BLaER1 treated with 17β-estradiol and CSF1 and Interleukin-3, amounts not matched to agents 10 nM and 100 nM (cell line): ENCODE measurements at regions not wholly inside any gene's neighbourhood (a gene's known extent, or its start where the extent isn't known, plus 50 kb on each side); places are given as distances from the start of the nearest gene placed in this dataset.
A peak's percentile ranks its signal among the peaks of the same experiment; 100 is the strongest.

Experiments used
- H3K27ac ChIP-seq, 11 experiments: shearing (Covaris generic); formaldehyde crosslinking; 2 replicates each; pipeline ENCODE4 v1.8.1; 2022
- H3K27me3 ChIP-seq, 11 experiments: shearing (Covaris generic); formaldehyde crosslinking; 2 replicates each; pipeline ENCODE4 v1.8.1; 2022
- H3K36me3 ChIP-seq, 11 experiments: shearing (Covaris generic); formaldehyde crosslinking; 2 replicates each; pipeline ENCODE4 v1.8.1; 2022
- H3K4me1 ChIP-seq, 10 experiments: shearing (Covaris generic); formaldehyde crosslinking; 2 replicates each; pipeline ENCODE4 v1.8.1; 2022
- H3K4me2 ChIP-seq, 11 experiments: shearing (Covaris generic); formaldehyde crosslinking; 2 replicates each; pipeline ENCODE4 v1.8.1; 2022
- H3K4me3 ChIP-seq, 10 experiments: shearing (Covaris generic); formaldehyde crosslinking; 2 replicates each; pipeline ENCODE4 v1.8.1; 2022
- H3K9ac ChIP-seq, 11 experiments: shearing (Covaris generic); formaldehyde crosslinking; 2 replicates each; pipeline ENCODE4 v1.8.1; 2022
- H3K9me3 ChIP-seq, 11 experiments: shearing (Covaris generic); formaldehyde crosslinking; replicated peaks in 1 of 11; 2 replicates each; pipeline ENCODE4 v1.8.1; 2022
- H4K20me1 ChIP-seq, 11 experiments: shearing (Covaris generic); formaldehyde crosslinking; 2 replicates each; pipeline ENCODE4 v1.8.1; 2022
- Cebpa-rat ChIP-seq, 11 experiments: shearing (Covaris generic); IDR thresholded peaks; 2 replicates each; pipeline ENCODE4 v1.8.1; 2022

DNA sequence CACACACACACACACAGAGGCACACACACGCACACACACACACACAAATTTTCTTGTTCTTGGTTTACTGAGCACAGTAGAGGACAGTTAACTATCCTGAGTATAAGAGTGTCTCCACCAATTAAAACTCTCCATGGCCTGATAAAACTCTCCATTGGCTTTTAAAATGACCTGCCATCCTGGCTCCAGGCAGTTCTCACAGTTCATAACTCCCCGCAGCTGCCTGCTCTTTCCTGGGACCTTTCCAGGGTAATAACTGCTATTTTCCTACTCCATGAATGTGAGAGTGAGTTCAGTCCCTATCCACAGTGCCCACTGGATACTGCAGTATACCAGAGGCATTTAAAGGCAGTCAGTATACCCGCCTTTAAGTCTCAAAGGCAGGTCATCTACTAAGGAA, 351.5 kb downstream of the PLPP3 start:
- Histone ChIP-seq H3K4me1 (peaks cover 0 to 7% (median 0%) of the 10 kb centered on the region in 10 experiments; a peak in 5 of 20 replicates), H3K9me3 (no peaks in the 10 kb centered on the region), H3K36me3 (no peaks in the 10 kb centered on the region), H3K27ac (no peak overlapping the region), H3K4me3 (no peak overlapping the region), H3K9ac (no peak overlapping the region), H3K4me2 (no peak overlapping the region), H4K20me1 (peaks cover 0 to under 1% (median 0%) of the 10 kb centered on the region in 11 experiments; a peak in 1 of 22 replicates), H3K27me3 (peaks cover 0 to 54% (median 0%) of the 10 kb centered on the region in 11 experiments; a peak in 4 of 22 replicates)
- no peak for TF ChIP-seq Cebpa-rat (IDR thresholded peaks at IDR 0.05)

DNA sequence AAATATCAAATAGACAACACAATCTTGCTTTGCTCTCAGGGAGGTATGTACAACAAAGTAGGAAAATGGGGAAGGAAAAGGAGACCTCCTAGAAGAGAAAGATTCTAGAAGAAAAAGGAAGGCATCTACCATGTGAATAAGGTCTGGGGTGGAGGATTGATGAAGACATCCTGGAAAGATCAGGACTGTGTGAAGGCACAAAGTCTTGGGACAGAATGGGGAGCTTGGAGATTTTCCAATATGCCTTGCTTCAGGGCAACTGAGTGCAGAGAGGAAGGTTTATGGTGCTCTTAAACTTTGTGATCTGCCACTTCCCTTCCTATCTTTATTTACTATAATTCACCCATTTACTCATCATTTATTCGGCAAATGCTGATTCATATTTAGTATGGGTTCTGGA, 352.0 kb downstream of the PLPP3 start:
- Histone ChIP-seq H3K36me3 (no peaks in the 10 kb centered on the region), H4K20me1 (peaks cover 0 to 4% (median 0%) of the 10 kb centered on the region in 11 experiments; a peak in 1 of 22 replicates), H3K4me1 (peaks cover 0 to 11% (median 0%) of the 10 kb centered on the region in 10 experiments; a peak in 5 of 20 replicates), H3K9me3 (no peaks in the 10 kb centered on the region), H3K9ac (no peak overlapping the region), H3K27me3 (peaks cover 0 to 49% (median 0%) of the 10 kb centered on the region in 11 experiments; a peak in 4 of 22 replicates), H3K27ac (no peak overlapping the region), H3K4me3 (no peak overlapping the region), H3K4me2 (no peak overlapping the region)
- no peak for TF ChIP-seq Cebpa-rat (IDR thresholded peaks at IDR 0.05)

DNA sequence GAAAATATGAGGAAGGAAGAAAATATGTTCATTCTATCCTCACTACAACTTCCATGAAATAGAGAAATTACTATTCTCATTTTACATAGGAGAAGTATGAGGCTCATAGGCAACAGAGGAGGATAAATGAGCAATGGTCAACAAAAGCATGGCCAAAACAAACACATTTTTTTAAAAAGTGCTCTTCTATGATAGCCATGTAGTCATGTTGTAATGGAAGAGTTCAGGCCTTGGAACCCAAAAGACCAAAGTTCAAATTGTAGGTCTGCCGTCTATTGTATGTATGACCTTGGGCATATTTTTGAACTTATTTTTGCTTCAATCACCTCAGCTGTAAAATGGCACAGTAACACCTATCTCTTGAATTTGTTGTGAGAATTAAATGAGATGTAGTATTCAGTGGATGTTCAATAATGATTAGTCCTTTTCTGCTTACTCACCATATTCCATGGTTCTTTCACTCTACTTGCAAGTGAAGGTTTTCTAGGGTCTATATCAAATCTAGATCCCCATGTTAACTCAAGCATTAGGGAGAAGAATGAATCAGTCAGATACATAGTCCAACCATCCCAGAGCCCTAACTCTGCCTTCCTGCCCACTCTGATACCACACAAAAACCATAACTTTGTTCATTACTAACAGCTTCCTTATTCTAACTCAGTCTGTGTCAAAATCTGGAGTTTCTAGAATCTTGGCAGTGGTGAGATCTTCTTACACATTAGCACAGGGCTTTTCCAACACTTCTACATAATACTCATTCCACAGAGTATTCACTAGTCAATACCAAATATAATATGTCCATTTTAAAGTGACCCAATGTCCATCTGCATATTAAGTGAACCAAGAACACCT, 353.2 kb downstream of the PLPP3 start:
- Histone ChIP-seq H4K20me1 (peaks cover 0 to 4% (median 0%) of the 10 kb centered on the region in 11 experiments; a peak in 1 of 22 replicates), H3K4me2 (no peak overlapping the region), H3K36me3 (no peaks in the 10 kb centered on the region), H3K4me3 (no peak overlapping the region), H3K27me3 (peaks cover 0 to 37% (median 0%) of the 10 kb centered on the region in 11 experiments; a peak in 4 of 22 replicates), H3K4me1 (peaks cover 0 to 11% (median 0%) of the 10 kb centered on the region in 10 experiments; a peak in 5 of 20 replicates), H3K9me3 (no peaks in the 10 kb centered on the region), H3K27ac (no peak overlapping the region), H3K9ac (no peak overlapping the region)
- no peak for TF ChIP-seq Cebpa-rat (IDR thresholded peaks at IDR 0.05)

DNA sequence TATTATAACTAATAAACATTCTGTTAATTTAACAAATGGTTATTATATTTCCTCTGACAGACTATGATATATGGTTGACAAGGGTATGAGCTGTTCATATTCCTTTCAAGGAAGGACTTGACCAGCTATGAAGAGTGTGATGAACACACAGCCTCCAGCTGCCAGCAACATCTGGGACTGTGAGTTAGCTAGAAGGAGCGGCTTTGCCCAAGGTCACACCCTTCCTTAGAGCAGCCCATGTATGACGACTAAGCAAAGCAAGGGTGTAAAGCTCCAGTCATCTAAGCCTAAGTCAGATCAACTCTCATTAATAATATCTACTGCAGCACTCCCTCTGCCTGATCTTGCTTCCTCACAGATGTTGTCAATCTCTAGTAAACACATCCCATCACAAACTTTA, 355.4 kb downstream of the PLPP3 start:
- no peak overlapping the region for H3K4me3 ChIP-seq
- H3K4me2 ChIP-seq: no peak overlapping the region
- H3K27me3 ChIP-seq: peaks cover 0 to 26% (median 0%) of the 10 kb centered on the region in 11 experiments; a peak in 2 of 22 replicates
- peaks cover 0 to 11% (median 0%) of the 10 kb centered on the region in 10 experiments; a peak in 5 of 20 replicates for H3K4me1 ChIP-seq
- H3K9ac ChIP-seq: no peak overlapping the region
- H3K27ac ChIP-seq: no peak overlapping the region
- no peak for TF ChIP-seq Cebpa-rat (IDR thresholded peaks at IDR 0.05)
- no peaks in the 10 kb centered on the region for H3K36me3 ChIP-seq
- H3K9me3 ChIP-seq: no peaks in the 10 kb centered on the region
- H4K20me1 ChIP-seq: peaks cover 0 to 4% (median 0%) of the 10 kb centered on the region in 11 experiments; a peak in 1 of 22 replicates

DNA sequence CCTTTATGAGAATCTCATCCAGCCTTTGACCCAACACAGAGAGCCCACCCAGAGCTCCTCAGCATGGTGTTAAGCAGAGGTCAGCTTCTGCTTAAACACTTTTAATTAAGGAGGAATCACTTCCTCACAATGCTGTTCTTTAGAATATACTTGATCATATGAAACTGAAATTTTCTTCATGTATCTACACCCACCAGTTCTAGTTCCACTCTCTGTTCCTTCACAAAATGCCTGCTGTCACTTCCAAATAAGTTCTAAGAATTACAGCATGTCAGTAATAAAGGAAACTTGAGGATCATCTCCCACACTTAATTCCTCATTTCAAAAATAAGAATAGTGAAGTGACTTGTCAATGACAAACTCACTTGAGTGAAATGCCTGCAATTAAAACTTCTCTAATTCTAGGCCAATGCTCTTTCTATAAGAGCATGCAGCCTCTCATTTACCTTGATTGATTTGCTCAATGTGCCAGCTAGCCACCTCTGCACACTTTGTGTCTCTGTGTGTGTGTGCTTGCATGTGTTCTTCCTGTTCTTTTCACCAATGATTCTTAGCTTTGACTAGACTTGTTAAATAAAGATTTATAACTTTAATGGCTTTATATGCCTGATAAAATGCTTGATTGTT, 356.3 kb downstream of the PLPP3 start:
- Histone ChIP-seq H3K27me3 (peaks cover 0 to 35% (median 0%) of the 10 kb centered on the region in 11 experiments; a peak in 3 of 22 replicates), H3K9ac (no peak overlapping the region), H3K4me3 (no peak overlapping the region), H4K20me1 (peaks cover 0 to 4% (median 0%) of the 10 kb centered on the region in 11 experiments; a peak in 1 of 22 replicates), H3K9me3 (no peaks in the 10 kb centered on the region), H3K4me2 (peak overlapping the region in 3 of 11 experiments; percentile 4 to 53 (median 45); a peak in 5 of 22 replicates), H3K4me1 (peaks cover 0 to 11% (median 0%) of the 10 kb centered on the region in 10 experiments; a peak in 4 of 20 replicates), H3K36me3 (no peaks in the 10 kb centered on the region), H3K27ac (no peak overlapping the region)
- no peak for TF ChIP-seq Cebpa-rat (IDR thresholded peaks at IDR 0.05)

DNA sequence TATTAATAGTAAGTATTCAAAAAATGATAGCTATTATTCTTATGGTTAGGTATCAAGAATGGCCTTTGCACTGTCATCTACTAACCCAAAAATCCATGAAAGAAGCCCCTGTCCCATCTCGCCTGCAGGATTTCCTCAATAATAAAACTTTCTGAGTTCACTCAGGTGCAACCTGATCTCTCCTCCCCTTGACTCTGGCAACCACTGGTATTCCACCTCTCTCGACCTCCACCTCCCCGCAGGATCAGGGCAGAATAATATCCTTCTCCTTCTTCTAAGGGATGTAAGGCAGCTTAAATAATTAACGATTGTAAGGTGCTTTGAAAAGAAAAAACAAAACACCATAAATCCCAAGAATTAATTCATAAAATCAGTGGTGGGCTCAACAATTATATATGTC, 359.3 kb downstream of the PLPP3 start:
- Histone ChIP-seq H3K4me3 (no peak overlapping the region), H3K4me2 (no peak overlapping the region), H3K9ac (no peak overlapping the region), H3K27ac (no peak overlapping the region), H3K4me1 (peaks cover 0 to 27% (median 0%) of the 10 kb centered on the region in 10 experiments; a peak in 6 of 20 replicates), H4K20me1 (peaks cover 0 to 4% (median 0%) of the 10 kb centered on the region in 11 experiments; a peak in 1 of 22 replicates), H3K27me3 (peaks cover 0 to 37% (median 0%) of the 10 kb centered on the region in 11 experiments; a peak in 3 of 22 replicates), H3K9me3 (no peaks in the 10 kb centered on the region), H3K36me3 (no peaks in the 10 kb centered on the region)
- TF ChIP-seq Cebpa-rat (IDR thresholded peaks at IDR 0.05): no peak

DNA sequence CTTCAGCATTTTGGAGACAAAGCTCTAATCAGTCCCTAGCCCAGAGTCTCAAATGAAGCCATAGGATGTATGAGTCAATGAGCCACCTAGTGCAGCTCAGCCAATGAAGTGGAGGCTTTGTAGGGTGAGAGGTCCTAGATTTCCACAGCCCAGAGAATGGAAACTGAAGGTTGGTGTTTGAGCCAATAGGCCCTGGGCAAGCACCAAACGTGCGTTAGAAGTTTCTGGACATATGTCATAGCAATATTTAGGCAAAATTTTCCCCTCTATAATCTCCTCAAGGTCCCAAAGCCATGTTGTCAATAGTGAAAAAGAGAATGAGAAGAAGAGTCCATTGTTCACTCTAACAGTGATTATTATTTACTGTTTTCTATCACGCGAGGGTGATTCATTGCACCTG, 361.3 kb downstream of the PLPP3 start:
- Histone ChIP-seq H3K36me3 (no peaks in the 10 kb centered on the region), H4K20me1 (peaks cover 0 to 4% (median 0%) of the 10 kb centered on the region in 11 experiments; a peak in 1 of 22 replicates), H3K9ac (no peak overlapping the region), H3K27me3 (peaks cover 0 to 33% (median 0%) of the 10 kb centered on the region in 11 experiments; a peak in 4 of 22 replicates), H3K4me2 (no peak overlapping the region), H3K9me3 (no peaks in the 10 kb centered on the region), H3K4me1 (peaks cover 0 to 23% (median 0%) of the 10 kb centered on the region in 10 experiments; a peak in 6 of 20 replicates), H3K4me3 (no peak overlapping the region), H3K27ac (no peak overlapping the region)
- no peak for TF ChIP-seq Cebpa-rat (IDR thresholded peaks at IDR 0.05)

DNA sequence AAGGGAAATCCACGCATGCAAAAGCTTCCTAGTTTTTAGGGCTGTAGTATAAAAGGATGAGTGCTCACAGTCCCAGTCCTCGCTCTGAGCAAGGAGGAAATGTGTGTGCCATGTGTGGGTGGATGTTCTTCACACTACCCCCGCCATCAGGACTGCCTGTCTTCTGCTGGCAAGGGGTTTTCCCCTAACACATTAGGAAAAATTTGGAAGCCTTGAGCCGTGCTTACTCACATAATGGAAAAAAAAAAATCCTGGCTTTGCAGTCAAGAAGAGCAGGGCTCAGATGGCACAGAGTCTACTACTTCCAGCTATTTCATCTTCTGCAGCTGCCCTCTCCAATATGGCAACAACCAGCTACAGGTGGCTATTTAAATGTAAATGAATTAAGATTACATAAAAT, 363.1 kb downstream of the PLPP3 start:
- H3K9me3 ChIP-seq: no peaks in the 10 kb centered on the region
- no peak overlapping the region for H3K27ac ChIP-seq
- H3K9ac ChIP-seq: no peak overlapping the region
- H4K20me1 ChIP-seq: no peaks in the 10 kb centered on the region
- no peak overlapping the region for H3K4me3 ChIP-seq
- peaks cover 0 to 45% (median 0%) of the 10 kb centered on the region in 11 experiments; a peak in 4 of 22 replicates for H3K27me3 ChIP-seq
- H3K4me1 ChIP-seq: peaks cover 0 to 18% (median 0%) of the 10 kb centered on the region in 10 experiments; a peak in 6 of 20 replicates
- H3K4me2 ChIP-seq: peak overlapping the region in 3 of 11 experiments; percentile 6 to 57 (median 35); a peak in 6 of 22 replicates
- no peaks in the 10 kb centered on the region for H3K36me3 ChIP-seq
- TF ChIP-seq Cebpa-rat (IDR thresholded peaks at IDR 0.05): no peak

DNA sequence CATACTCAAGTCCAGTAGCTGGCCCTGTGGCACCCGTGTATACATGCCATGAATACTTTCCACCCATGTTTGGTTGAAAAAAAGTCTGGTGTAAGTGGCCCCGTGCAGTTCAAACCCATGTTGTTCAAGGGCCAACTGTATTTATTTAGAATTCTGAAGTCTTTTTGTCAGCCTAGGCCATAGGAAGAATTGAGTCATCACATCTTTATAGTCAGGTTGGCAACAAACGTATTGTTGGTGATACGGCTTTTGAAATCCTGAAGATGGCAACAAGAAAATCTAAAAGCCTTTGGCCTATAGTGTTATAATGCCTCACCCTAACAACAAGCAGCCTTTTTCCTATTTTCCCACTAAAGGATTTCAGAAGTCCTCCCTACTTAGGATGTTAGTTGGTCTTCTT, 363.6 kb downstream of the PLPP3 start:
- peaks cover 0 to 18% (median 0%) of the 10 kb centered on the region in 10 experiments; a peak in 6 of 20 replicates for H3K4me1 ChIP-seq
- H4K20me1 ChIP-seq: no peaks in the 10 kb centered on the region
- no peak overlapping the region for H3K27ac ChIP-seq
- peak overlapping the region in 3 of 11 experiments; percentile 6 to 57 (median 35); a peak in 5 of 22 replicates for H3K4me2 ChIP-seq
- peaks cover 0 to 45% (median 0%) of the 10 kb centered on the region in 11 experiments; a peak in 4 of 22 replicates for H3K27me3 ChIP-seq
- no peaks in the 10 kb centered on the region for H3K36me3 ChIP-seq
- no peak overlapping the region for H3K9ac ChIP-seq
- H3K4me3 ChIP-seq: no peak overlapping the region
- H3K9me3 ChIP-seq: no peaks in the 10 kb centered on the region
- no peak for TF ChIP-seq Cebpa-rat (IDR thresholded peaks at IDR 0.05)
